ENCODE measurements at regions not wholly inside any gene's neighbourhood (a gene's known extent, or its start where the extent isn't known, plus 50 kb on each side); places are given as distances from the start of the nearest gene placed in this dataset.
A peak's percentile ranks its signal among the peaks of the same experiment; 100 is the strongest.

GRCh38 chr5:124596595-124597421 is 149.6 kb downstream of the ZNF608 start:
- Histone ChIP-seq H3K9me3 (no peaks in the 10 kb centered on the region), H3K27ac (peak overlapping the region in 2 of 4 donors; percentile 27 to 35), H3K4me3 (no peak overlapping the region), H3K4me1 (peaks cover 11 to 34% (median 33%) of the 10 kb centered on the region in 3 donors), H3K27me3 (no peaks in the 10 kb centered on the region), H3K36me3 (no peaks in the 10 kb centered on the region)
- no peak for TF ChIP-seq CTCF (IDR thresholded peaks at IDR 0.05)
- peak; percentile 30 to 57 (median 48) for ATAC-seq
- 36 to 39% methylated on average over 5 of the region's 5 CpGs for WGBS, 2 donors
- no peak for FAIRE-seq
- intact Hi-C loops (cut with DNase I), result no loop called here
- DNase-seq, result peak in 3 of 6 donors; percentile 21 to 44 (median 34)

GRCh38 chr5:124593952-124594351 is 152.5 kb downstream of the ZNF608 start:
- intact Hi-C loops (cut with DNase I), result no loop called here
- H3K27ac ChIP-seq, result no peak overlapping the region
- DNase-seq, result no peak
- H3K27me3 ChIP-seq, result no peaks in the 10 kb centered on the region
- H3K4me1 ChIP-seq, result peaks cover 4 to 21% (median 19%) of the 10 kb centered on the region in 3 donors
- H3K4me3 ChIP-seq, result no peak overlapping the region
- no peaks in the 10 kb centered on the region for H3K9me3 ChIP-seq
- 94 to 98% methylated on average over 1 of the region's 1 CpG for WGBS, 2 donors
- H3K36me3 ChIP-seq, result no peaks in the 10 kb centered on the region
- FAIRE-seq, result no peak
- no peak for TF ChIP-seq CTCF (IDR thresholded peaks at IDR 0.05)
- no peak for ATAC-seq

- FAIRE-seq, result no peak
- no peak for DNase-seq
- Histone ChIP-seq H3K9me3 (no peaks in the 10 kb centered on the region), H3K4me1 (peaks cover 0 to 13% (median 12%) of the 10 kb centered on the region in 3 donors), H3K27me3 (no peaks in the 10 kb centered on the region), H3K36me3 (no peaks in the 10 kb centered on the region), H3K4me3 (no peak overlapping the region), H3K27ac (no peak overlapping the region)
- TF ChIP-seq CTCF (IDR thresholded peaks at IDR 0.05), result no peak
- intact Hi-C loops (cut with DNase I), result no loop called here
- 93 to 96% methylated on average over 2 of the region's 2 CpGs for WGBS, 2 donors
- no peak for ATAC-seq
Measured at GRCh38 chr5:124592891-124593290, 153.5 kb downstream of the ZNF608 start.

- H3K27ac ChIP-seq, result no peak overlapping the region
- TF ChIP-seq CTCF (IDR thresholded peaks at IDR 0.05), result no peak
- intact Hi-C loops (cut with DNase I), result no loop called here
- H3K27me3 ChIP-seq, result no peaks in the 10 kb centered on the region
- peaks cover 0 to 3% (median 2%) of the 10 kb centered on the region in 3 donors for H3K4me1 ChIP-seq
- WGBS, 2 donors, result 91 to 95% methylated on average over 5 of the region's 5 CpGs
- H3K4me3 ChIP-seq, result no peak overlapping the region
- no peak for FAIRE-seq
- ATAC-seq, result no peak
- no peaks in the 10 kb centered on the region for H3K36me3 ChIP-seq
- H3K9me3 ChIP-seq, result no peaks in the 10 kb centered on the region
- no peak for DNase-seq
Measured at GRCh38 chr5:124591583-124591982, 154.9 kb downstream of the ZNF608 start.

GRCh38 chr5:124590686-124591085 is 155.8 kb downstream of the ZNF608 start:
- no peaks in the 10 kb centered on the region for H3K27me3 ChIP-seq
- H3K9me3 ChIP-seq, result no peaks in the 10 kb centered on the region
- no peaks in the 10 kb centered on the region for H3K4me1 ChIP-seq
- intact Hi-C loops (cut with DNase I), result no loop called here
- 82 to 94% methylated on average over 1 of the region's 1 CpG for WGBS, 2 donors
- H3K27ac ChIP-seq, result no peak overlapping the region
- H3K36me3 ChIP-seq, result no peaks in the 10 kb centered on the region
- no peak for TF ChIP-seq CTCF (IDR thresholded peaks at IDR 0.05)
- FAIRE-seq (no peak), DNase-seq (no peak), ATAC-seq (no peak)
- H3K4me3 ChIP-seq, result no peak overlapping the region
